MM.1S (cell line): ENCODE measurements at regions not wholly inside any gene's neighbourhood (a gene's known extent, or its start where the extent isn't known, plus 50 kb on each side); places are given as distances from the start of the nearest gene placed in this dataset.

ENCODE experiments used
- DNase-seq: peaks from one replicate; pipeline ENCODE4 v3.0.0-alpha.2; 2015
- H2AFZ ChIP-seq: fragments of 300-600 bp; sonication (generic); 2 replicates; pipeline ENCODE4 v1.6.0; 2016; ENCODE audit warnings: antibody characterized with exemption, low read length
- H3F3A ChIP-seq: fragments of 300-600 bp; sonication (generic); 2 replicates; pipeline ENCODE4 v1.6.1; 2016; ENCODE audit warnings: mild to moderate bottlenecking, antibody characterized with exemption, low read length, moderate library complexity, mixed read lengths; ENCODE audit not compliant: insufficient read depth
- H3K27ac ChIP-seq: fragments of 300-600 bp; sonication (generic); 2 replicates; pipeline ENCODE4 v1.5.1; 2016; ENCODE audit warnings: mild to moderate bottlenecking, low read length
- H3K27me3 ChIP-seq: fragments of 300-600 bp; sonication (generic); replicated peaks from 2 replicates; pipeline ENCODE4 v1.6.0; 2016; ENCODE audit warnings: low read length; ENCODE audit not compliant: insufficient read depth
- H3K36me3 ChIP-seq: fragments of 300-600 bp; sonication (generic); replicated peaks from 2 replicates; pipeline ENCODE4 v1.6.1; 2016; ENCODE audit warnings: mild to moderate bottlenecking, low read length, mixed read lengths; ENCODE audit not compliant: insufficient read depth
- H3K4me1 ChIP-seq: fragments of 300-600 bp; sonication (generic); 2 replicates; pipeline ENCODE4 v1.6.1; 2016; ENCODE audit warnings: low read length, mixed read lengths
- H3K4me2 ChIP-seq: fragments of 300-600 bp; sonication (generic); 2 replicates; pipeline ENCODE4 v1.6.0; 2016; ENCODE audit warnings: low read depth, low read length
- H3K4me3 ChIP-seq: fragments of 300-600 bp; sonication (generic); 2 replicates; pipeline ENCODE4 v1.5.1; 2016; ENCODE audit warnings: low read length, mixed read lengths
- H3K79me2 ChIP-seq: fragments of 300-600 bp; sonication (generic); 2 replicates; pipeline ENCODE4 v1.6.1; 2016; ENCODE audit warnings: mixed run types, low read length, mixed read lengths
- H3K9ac ChIP-seq: fragments of 300-600 bp; sonication (generic); 2 replicates; pipeline ENCODE4 v1.6.1; 2016; ENCODE audit warnings: low read length, mixed read lengths
- H3K9me2 ChIP-seq: fragments of 300-600 bp; sonication (generic); replicated peaks from 2 replicates; pipeline ENCODE4 v1.6.1; 2016; ENCODE audit warnings: mild to moderate bottlenecking, low read length, mixed read lengths; ENCODE audit not compliant: insufficient read depth
- H3K9me3 ChIP-seq: fragments of 300-600 bp; sonication (generic); replicated peaks from 2 replicates; pipeline ENCODE4 v1.6.1; 2016; ENCODE audit warnings: mild to moderate bottlenecking, low read length, mixed read lengths; ENCODE audit not compliant: insufficient read depth
- H4K20me1 ChIP-seq: fragments of 300-600 bp; sonication (generic); 2 replicates; pipeline ENCODE4 v1.6.1; 2016; ENCODE audit warnings: mild to moderate bottlenecking, low read length, moderate library complexity, mixed read lengths; ENCODE audit not compliant: insufficient read depth
- EZH2 ChIP-seq: fragments of 300-600 bp; sonication (generic); optimal IDR thresholded peaks from 2 replicates; pipeline ENCODE3; 2017; ENCODE audit warnings: low read depth, mild to moderate bottlenecking, antibody characterized with exemption, low read length, mixed read lengths
- EZH2phosphoT487 ChIP-seq: fragments of 300-600 bp; sonication (generic); IDR thresholded peaks from 2 replicates; pipeline ENCODE4 v1.6.1; 2018; ENCODE audit warnings: antibody characterized with exemption, low read length
- TF ChIP-seq, protein P1 (sequence below): fragments of 300-600 bp; sonication (generic); IDR thresholded peaks from 2 replicates; pipeline ENCODE4 v1.5.1; 2016; ENCODE audit warnings: antibody characterized with exemption, low read length, mixed read lengths

DNA sequence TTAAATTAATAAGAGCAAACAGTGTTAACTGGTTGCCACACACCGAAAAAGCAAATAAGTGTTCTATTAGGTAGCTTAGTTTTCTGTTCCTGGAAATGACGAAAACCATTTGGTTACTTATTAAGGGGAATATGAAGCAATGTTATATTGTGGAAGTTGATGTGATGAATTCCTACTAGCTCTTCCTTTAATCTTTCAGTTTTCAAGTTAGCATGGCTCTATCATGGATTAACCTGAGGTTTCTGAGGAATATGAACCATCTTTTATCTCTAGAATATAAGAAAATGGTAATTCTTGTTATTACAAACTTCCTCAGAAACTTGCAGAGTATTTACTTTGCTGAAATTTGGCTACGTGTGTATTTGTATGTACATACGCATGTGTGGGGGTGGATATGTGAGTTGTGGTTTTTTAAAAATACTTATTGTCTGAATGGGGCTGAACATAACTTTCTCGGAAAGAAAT is 245.7 kb downstream of the KCNC2 start:
- H3K9me2 ChIP-seq, result no peaks in the 10 kb centered on the region

DNA sequence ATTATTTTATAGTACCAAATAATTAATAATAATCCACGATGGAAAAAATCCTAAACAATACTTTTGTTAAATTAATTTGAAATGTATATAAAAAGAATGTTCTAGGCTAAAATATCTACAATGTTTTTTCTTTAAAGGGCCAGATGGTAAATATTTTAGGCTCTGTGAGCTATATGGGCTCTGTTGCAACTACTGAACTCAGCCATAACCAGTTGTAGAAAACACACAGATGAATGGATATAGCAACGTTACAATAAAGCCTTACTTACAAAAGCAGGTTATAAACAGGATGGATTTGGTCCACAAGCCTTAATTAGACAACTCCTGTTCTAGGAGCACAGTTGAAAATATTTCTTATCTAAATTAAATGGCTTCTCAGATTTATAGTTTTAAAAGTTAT is 245.2 kb downstream of the KCNC2 start:
- H3K4me2 ChIP-seq, result no peak overlapping the region
- H3K9ac ChIP-seq, result no peak overlapping the region
- no peaks in the 10 kb centered on the region for H4K20me1 ChIP-seq
- H3K27ac ChIP-seq, result no peak overlapping the region
- no peak overlapping the region for H3K4me3 ChIP-seq
- no peaks in the 10 kb centered on the region for H3F3A ChIP-seq
- TF ChIP-seq, protein P1, sequence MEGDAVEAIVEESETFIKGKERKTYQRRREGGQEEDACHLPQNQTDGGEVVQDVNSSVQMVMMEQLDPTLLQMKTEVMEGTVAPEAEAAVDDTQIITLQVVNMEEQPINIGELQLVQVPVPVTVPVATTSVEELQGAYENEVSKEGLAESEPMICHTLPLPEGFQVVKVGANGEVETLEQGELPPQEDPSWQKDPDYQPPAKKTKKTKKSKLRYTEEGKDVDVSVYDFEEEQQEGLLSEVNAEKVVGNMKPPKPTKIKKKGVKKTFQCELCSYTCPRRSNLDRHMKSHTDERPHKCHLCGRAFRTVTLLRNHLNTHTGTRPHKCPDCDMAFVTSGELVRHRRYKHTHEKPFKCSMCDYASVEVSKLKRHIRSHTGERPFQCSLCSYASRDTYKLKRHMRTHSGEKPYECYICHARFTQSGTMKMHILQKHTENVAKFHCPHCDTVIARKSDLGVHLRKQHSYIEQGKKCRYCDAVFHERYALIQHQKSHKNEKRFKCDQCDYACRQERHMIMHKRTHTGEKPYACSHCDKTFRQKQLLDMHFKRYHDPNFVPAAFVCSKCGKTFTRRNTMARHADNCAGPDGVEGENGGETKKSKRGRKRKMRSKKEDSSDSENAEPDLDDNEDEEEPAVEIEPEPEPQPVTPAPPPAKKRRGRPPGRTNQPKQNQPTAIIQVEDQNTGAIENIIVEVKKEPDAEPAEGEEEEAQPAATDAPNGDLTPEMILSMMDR, result no peak
- no peak for TF ChIP-seq EZH2
- TF ChIP-seq EZH2phosphoT487, result no peak
- no peak overlapping the region for H2AFZ ChIP-seq
- DNase-seq, result no peak
- H3K27me3 ChIP-seq, result no peaks in the 10 kb centered on the region
- no peaks in the 10 kb centered on the region for H3K9me3 ChIP-seq
- no peaks in the 10 kb centered on the region for H3K4me1 ChIP-seq
- no peaks in the 10 kb centered on the region for H3K9me2 ChIP-seq
- H3K36me3 ChIP-seq, result no peaks in the 10 kb centered on the region
- H3K79me2 ChIP-seq, result no peaks in the 10 kb centered on the region

More for the DNA sequence above, 245.7 kb downstream of the KCNC2 start:
- no peak overlapping the region for H3K27ac ChIP-seq
- H3K4me1 ChIP-seq, result no peaks in the 10 kb centered on the region
- H3K79me2 ChIP-seq, result no peaks in the 10 kb centered on the region
- no peak overlapping the region for H3K4me3 ChIP-seq
- H3K4me2 ChIP-seq, result no peak overlapping the region
- H3K27me3 ChIP-seq, result no peaks in the 10 kb centered on the region
- no peaks in the 10 kb centered on the region for H4K20me1 ChIP-seq
- H3K36me3 ChIP-seq, result no peaks in the 10 kb centered on the region
- H3K9me3 ChIP-seq, result no peaks in the 10 kb centered on the region
- no peak overlapping the region for H2AFZ ChIP-seq
- DNase-seq, result no peak
- H3F3A ChIP-seq, result no peaks in the 10 kb centered on the region
- H3K9ac ChIP-seq, result no peak overlapping the region
- TF ChIP-seq EZH2 (no peak), EZH2phosphoT487 (no peak)
- TF ChIP-seq, protein P1, result no peak

DNA sequence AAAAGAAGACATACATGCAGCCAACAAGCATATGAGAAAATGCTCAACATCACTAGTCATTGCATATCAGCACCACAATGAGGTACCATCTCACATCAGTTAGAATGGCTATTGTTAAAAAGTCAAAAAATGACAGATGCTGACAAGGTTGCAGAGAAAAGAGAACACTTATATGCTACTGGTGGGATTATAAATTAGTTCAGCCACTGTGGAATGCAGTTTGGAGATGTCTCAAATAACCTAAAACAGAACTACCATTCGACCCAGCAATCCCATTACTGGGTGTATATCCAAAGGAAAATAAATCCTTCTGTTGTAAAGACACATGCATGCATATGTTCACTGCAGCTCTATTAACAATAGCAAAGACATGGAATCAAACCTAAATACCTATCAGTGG is 238.4 kb downstream of the KCNC2 start:
- Histone ChIP-seq H3K36me3 (no peaks in the 10 kb centered on the region), H4K20me1 (no peaks in the 10 kb centered on the region), H3K4me2 (no peak overlapping the region), H3K9me2 (no peaks in the 10 kb centered on the region), H3K27me3 (no peaks in the 10 kb centered on the region), H3K79me2 (no peaks in the 10 kb centered on the region), H3K9me3 (no peaks in the 10 kb centered on the region), H3K9ac (no peak overlapping the region), H3F3A (no peaks in the 10 kb centered on the region), H3K4me1 (no peaks in the 10 kb centered on the region), H3K27ac (no peak overlapping the region), H3K4me3 (no peak overlapping the region), H2AFZ (no peak overlapping the region)
- TF ChIP-seq EZH2 (no peak), EZH2phosphoT487 (no peak)
- TF ChIP-seq, protein P1, result no peak
- DNase-seq, result no peak
